ENCODE measurements at regions not wholly inside any gene's neighbourhood (a gene's known extent, or its start where the extent isn't known, plus 50 kb on each side); places are given as distances from the start of the nearest gene placed in this dataset.
"Not testable (repeated sequence)": the region's sequence is repeated elsewhere in the genome, so short reads cannot be mapped to it uniquely, and the experiment has no call there.

GRCh38 chr5:18270635-18271338, 636.5 kb downstream of the TAF11L14 start:
- DNase-seq = no peak

GRCh38 chr5:18276939-18277338, 642.7 kb downstream of the TAF11L14 start:
- no peak for DNase-seq

- peak; percentile 2 for DNase-seq
Observed at GRCh38 chr5:18281947-18282581, 647.8 kb downstream of the TAF11L14 start.

GRCh38 chr5:18285257-18285656, 651.0 kb downstream of the TAF11L14 start:
- DNase-seq = no peak

- no peak for DNase-seq
Observed at GRCh38 chr5:18292146-18292545, 657.9 kb downstream of the TAF11L14 start.

GRCh38 chr5:18295696-18296095, 661.4 kb downstream of the TAF11L14 start:
- not testable (repeated sequence) for DNase-seq

- no peak for DNase-seq
Observed at GRCh38 chr5:18299166-18299565, 664.9 kb downstream of the TAF11L14 start.

- no peak for DNase-seq
Observed at GRCh38 chr5:18305288-18305924, 671.1 kb downstream of the TAF11L14 start.

GRCh38 chr5:18311266-18311665, 677.0 kb downstream of the TAF11L14 start:
- DNase-seq = no peak

- no peak for DNase-seq
Observed at GRCh38 chr5:18312016-18312415, 677.8 kb downstream of the TAF11L14 start.

GRCh38 chr5:18314192-18314778, 680.0 kb downstream of the TAF11L14 start:
- no peak for DNase-seq

GRCh38 chr5:18321262-18321942, 687.1 kb downstream of the TAF11L14 start:
- DNase-seq = no peak

GRCh38 chr5:18323891-18324290, 689.6 kb downstream of the TAF11L14 start:
- no peak for DNase-seq

GRCh38 chr5:18325431-18325830, 691.2 kb downstream of the TAF11L14 start:
- no peak for DNase-seq

- DNase-seq = no peak
Observed at GRCh38 chr5:18329328-18329727, 695.1 kb downstream of the TAF11L14 start.

GRCh38 chr5:18333841-18334240, 699.6 kb downstream of the TAF11L14 start:
- DNase-seq = no peak

- DNase-seq = no peak
Observed at GRCh38 chr5:18334949-18335348, 700.7 kb downstream of the TAF11L14 start.

GRCh38 chr5:18354828-18355227, 720.6 kb downstream of the TAF11L14 start:
- no peak for DNase-seq

- no peak for DNase-seq
Observed at GRCh38 chr5:18357486-18357885, 723.2 kb downstream of the TAF11L14 start.

- DNase-seq = no peak
Observed at GRCh38 chr5:18366234-18366633, 732.0 kb downstream of the TAF11L14 start.

- no peak for DNase-seq
Observed at GRCh38 chr5:18370531-18370930, 736.3 kb downstream of the TAF11L14 start.

GRCh38 chr5:18375641-18376040, 741.4 kb downstream of the TAF11L14 start:
- no peak for DNase-seq

GRCh38 chr5:18378066-18378465, 743.8 kb downstream of the TAF11L14 start:
- no peak for DNase-seq
